Neural cell (in vitro differentiated cells): ENCODE measurements at regions not wholly inside any gene's neighbourhood (a gene's known extent, or its start where the extent isn't known, plus 50 kb on each side); places are given as distances from the start of the nearest gene placed in this dataset.

Source experiments
- H2AFZ ChIP-seq: fragments of 200-600, 300-800 bp; sonication (generic), shearing (Covaris generic); 2 replicates; pipeline ENCODE4 v1.6.0; 2014; ENCODE audit warnings: low read depth, mild to moderate bottlenecking, antibody characterized with exemption, low read length, moderate library complexity
- H3F3A ChIP-seq: fragments of 200-600 bp; shearing (Covaris generic); 2 replicates; pipeline ENCODE4 v1.6.1; 2016; ENCODE audit warnings: mild to moderate bottlenecking, moderate library complexity, mixed read lengths, antibody characterized with exemption, low read length; ENCODE audit not compliant: insufficient read depth, poor library complexity, severe bottlenecking
- H3K27ac ChIP-seq: fragments of 200-600, 300-800 bp; sonication (generic), shearing (Covaris generic); 2 replicates; pipeline ENCODE4 v1.5.1; 2014; ENCODE audit warnings: mild to moderate bottlenecking, low read length, moderate library complexity
- H3K27me3 ChIP-seq: fragments of 300-800, 200-600 bp; sonication (generic), shearing (Covaris generic); 2 replicates; pipeline ENCODE4 v1.6.0; 2014; ENCODE audit warnings: mild to moderate bottlenecking, low read depth, low read length, moderate library complexity; ENCODE audit not compliant: insufficient read depth
- H3K36me3 ChIP-seq: fragments of 300-800, 200-600 bp; sonication (generic), shearing (Covaris generic); 2 replicates; pipeline ENCODE4 v1.5.1; 2014; ENCODE audit warnings: mild to moderate bottlenecking, antibody characterized with exemption, low read length, moderate library complexity; ENCODE audit not compliant: insufficient read depth
- H3K4me2 ChIP-seq: fragments of 300-800, 200-600 bp; sonication (generic), shearing (Covaris generic); 2 replicates; pipeline ENCODE4 v1.6.0; 2014; ENCODE audit warnings: mild to moderate bottlenecking, low read length
- H3K4me3 ChIP-seq: fragments of 300-800, 200-600 bp; sonication (generic), shearing (Covaris generic); 2 replicates; pipeline ENCODE4 v1.5.1; 2014; ENCODE audit warnings: mild to moderate bottlenecking, low read length, moderate library complexity
- H3K79me2 ChIP-seq: fragments of 200-600 bp; shearing (Covaris generic); replicated peaks from 2 replicates; pipeline ENCODE4 v1.6.0; 2014; ENCODE audit warnings: mild to moderate bottlenecking, low read length, moderate library complexity; ENCODE audit not compliant: insufficient read depth
- H3K9ac ChIP-seq: fragments of 300-800, 200-600 bp; sonication (generic), shearing (Covaris generic); 2 replicates; pipeline ENCODE4 v1.6.1; 2016; ENCODE audit warnings: mild to moderate bottlenecking, low read length, mixed read lengths
- H3K9me2 ChIP-seq: fragments of 200-600 bp; shearing (Covaris generic); 2 replicates; pipeline ENCODE4 v1.6.1; 2016; ENCODE audit warnings: mild to moderate bottlenecking, low read length, mixed read lengths; ENCODE audit not compliant: insufficient read depth
- H3K9me3 ChIP-seq: fragments of 200-600, 300-800 bp; sonication (generic), shearing (Covaris generic); 2 replicates; pipeline ENCODE4 v1.6.1; 2016; ENCODE audit warnings: mild to moderate bottlenecking, mixed run types, low read length, moderate library complexity, mixed read lengths
- H4K20me1 ChIP-seq: fragments of 200-600 bp; shearing (Covaris generic); 2 replicates; pipeline ENCODE4 v1.6.1; 2016; ENCODE audit warnings: mild to moderate bottlenecking, mixed run types; ENCODE audit not compliant: insufficient read depth
- CTCF ChIP-seq: fragments of 450-650 bp; IDR thresholded peaks from 2 replicates; pipeline ENCODE4 v1.5.1; 2014; ENCODE audit warnings: antibody characterized with exemption, mild to moderate bottlenecking, moderate library complexity; ENCODE audit not compliant: poor library complexity, severe bottlenecking
- EP300 ChIP-seq: fragments of 450-650 bp; conservative IDR thresholded peaks from 2 replicates; pipeline ENCODE4 v1.6.1; 2014; ENCODE audit warnings: antibody characterized with exemption, mild to moderate bottlenecking, moderate library complexity; ENCODE audit not compliant: poor library complexity, severe bottlenecking
- EZH2 ChIP-seq: fragments of 200-600, 300-800 bp; shearing (Covaris generic), sonication (generic); IDR thresholded peaks from 2 replicates; pipeline ENCODE4 v1.6.1; 2014; ENCODE audit warnings: antibody characterized with exemption, low read length, borderline replicate concordance, mild to moderate bottlenecking; ENCODE audit not compliant: insufficient read depth, poor library complexity, severe bottlenecking
- MXI1 ChIP-seq: fragments of 450-650 bp; conservative IDR thresholded peaks from 2 replicates; pipeline ENCODE4 v1.6.1; 2014; ENCODE audit warnings: antibody characterized with exemption, mild to moderate bottlenecking; ENCODE audit not compliant: poor library complexity, severe bottlenecking
- POLR2AphosphoS5 ChIP-seq: IDR thresholded peaks from 2 replicates; pipeline ENCODE4 v1.6.1; 2012
- RAD21 ChIP-seq: fragments of 450-650 bp; conservative IDR thresholded peaks from 2 replicates; pipeline ENCODE4 v1.6.1; 2014; ENCODE audit warnings: antibody characterized with exemption, mild to moderate bottlenecking, moderate library complexity
- REST ChIP-seq: IDR thresholded peaks from 2 replicates; pipeline ENCODE4 v1.6.1; 2012; ENCODE audit warnings: borderline replicate concordance
- SMC3 ChIP-seq: fragments of 450-650 bp; conservative IDR thresholded peaks from 2 replicates; pipeline ENCODE4 v1.6.1; 2014; ENCODE audit warnings: antibody characterized with exemption, mild to moderate bottlenecking, moderate library complexity; ENCODE audit not compliant: poor library complexity
- TAF1 ChIP-seq: IDR thresholded peaks from 2 replicates; pipeline ENCODE4 v1.6.1; 2012; ENCODE audit warnings: low read depth

DNA sequence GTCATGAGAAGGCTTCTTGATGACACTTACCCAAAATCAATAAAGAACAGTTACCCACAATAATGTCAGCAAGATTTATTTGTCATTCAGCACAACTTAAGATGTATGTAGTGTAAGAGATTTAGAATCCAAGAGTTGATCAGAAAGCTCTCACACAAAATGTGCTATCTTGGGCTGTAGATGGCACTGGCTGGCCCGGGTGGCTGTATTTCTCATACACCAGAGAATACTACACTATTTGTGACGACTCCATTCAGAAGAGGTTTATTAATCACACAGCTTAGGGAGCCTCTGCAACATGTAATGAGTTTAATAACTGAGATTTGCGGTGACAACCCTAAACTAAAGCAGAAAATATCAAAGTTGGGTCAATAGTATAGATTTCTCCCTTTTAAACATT lies 530.4 kb upstream of the KLHL29 start:
- Histone ChIP-seq H2AFZ (no peak overlapping the region), H3K9ac (no peak overlapping the region), H3K4me3 (no peak overlapping the region), H3K36me3 (no peaks in the 10 kb centered on the region), H3K79me2 (no peaks in the 10 kb centered on the region), H3K9me3 (no peaks in the 10 kb centered on the region), H3K9me2 (no peaks in the 10 kb centered on the region), H3K27me3 (no peaks in the 10 kb centered on the region), H3K4me2 (no peak overlapping the region), H3K27ac (no peak overlapping the region), H4K20me1 (no peaks in the 10 kb centered on the region), H3F3A (no peaks in the 10 kb centered on the region)
- no peak for TF ChIP-seq TAF1
- TF ChIP-seq RAD21 = no peak
- no peak for TF ChIP-seq EZH2
- TF ChIP-seq REST = no peak
- no peak for TF ChIP-seq POLR2AphosphoS5
- no peak for TF ChIP-seq SMC3
- no peak for TF ChIP-seq MXI1
- TF ChIP-seq CTCF = no peak
- no peak for TF ChIP-seq EP300

- no peaks in the 10 kb centered on the region for H3K9me3 ChIP-seq
- no peak overlapping the region for H3K27ac ChIP-seq
- H3K4me3 ChIP-seq = no peak overlapping the region
- H3K4me2 ChIP-seq = no peak overlapping the region
- H3K27me3 ChIP-seq = no peaks in the 10 kb centered on the region
- H3K79me2 ChIP-seq = no peaks in the 10 kb centered on the region
- H3K9ac ChIP-seq = no peak overlapping the region
- H3K9me2 ChIP-seq = no peaks in the 10 kb centered on the region
- H4K20me1 ChIP-seq = no peaks in the 10 kb centered on the region
- no peaks in the 10 kb centered on the region for H3F3A ChIP-seq
- H3K36me3 ChIP-seq = no peaks in the 10 kb centered on the region
- TF ChIP-seq RAD21 (no peak), EP300 (no peak), MXI1 (no peak), TAF1 (no peak), CTCF (no peak), POLR2AphosphoS5 (no peak), SMC3 (no peak), REST (no peak), EZH2 (no peak)
- H2AFZ ChIP-seq = no peak overlapping the region
Measured at GRCh38 chr2:22855081-22855480, 529.9 kb upstream of the KLHL29 start.
